Panc1 (cell line): ENCODE measurements at regions not wholly inside any gene's neighbourhood (a gene's known extent, or its start where the extent isn't known, plus 50 kb on each side); places are given as distances from the start of the nearest gene placed in this dataset.

ENCODE experiments used
- ATAC-seq: fragments of 200-7000 bp; cut with Tn5 transposase; 2 replicates; pipeline ENCODE4 v1.9.1; 2020; ENCODE audit warnings: mild to moderate bottlenecking, moderate library complexity
- BruUV-seq: library from RNA; stranded (reverse); fragments of 400-500 nt; replicated peaks from 2 replicates; lab custom pipeline; 2021; lab: Mats Ljungman, UMichigan
- CTCF ChIA-PET: fragments of 300-600 bp; sonication (Branson Sonifier 250); formaldehyde crosslinking; loops from one replicate; lab custom pipeline; 2022; ENCODE audit warnings: antibody characterized with exemption; lab: Charles Lee
- POLR2A ChIA-PET: fragments of 300-600 bp; sonication (Branson Sonifier 250); formaldehyde crosslinking; loops from one replicate; lab custom pipeline; 2022; ENCODE audit warnings: antibody characterized with exemption; lab: Charles Lee
- DNase-seq: peaks from one replicate; pipeline ENCODE4 v3.0.0-alpha.2; 2010; ENCODE audit warnings: low read depth, low spot score
- H3K27ac ChIP-seq: 2 replicates; pipeline ENCODE4 v1.5.1; 2011; ENCODE audit warnings: mild to moderate bottlenecking, low read length, inconsistent platforms
- H3K27me3 ChIP-seq: fragments of 200-500 bp; sonication (Bioruptor generic); 2 replicates; pipeline ENCODE4 v1.6.0; 2014; ENCODE audit warnings: low read length, inconsistent platforms; ENCODE audit not compliant: control insufficient read depth, insufficient read depth
- H3K36me3 ChIP-seq: fragments of 200-500 bp; sonication (Bioruptor generic); 2 replicates; pipeline ENCODE4 v1.5.1; 2014; ENCODE audit warnings: inconsistent platforms, mild to moderate bottlenecking, low read length, moderate library complexity; ENCODE audit not compliant: control insufficient read depth, insufficient read depth
- H3K4me1 ChIP-seq: 2 replicates; pipeline ENCODE4 v1.5.1; 2011; ENCODE audit warnings: inconsistent platforms, mild to moderate bottlenecking, low read length, moderate library complexity; ENCODE audit not compliant: control insufficient read depth, insufficient read depth
- H3K4me3 ChIP-seq, 2 experiments: 2 replicates each; pipeline ENCODE4 v1.5.1; 2011 to 2012; ENCODE audit warnings: low read depth in 2 of 2, low read length in 2 of 2, mild to moderate bottlenecking in 2 of 2, inconsistent platforms in 1 of 2, moderate library complexity in 1 of 2
- H3K9me3 ChIP-seq: fragments of 200-500 bp; sonication (Bioruptor generic); 2 replicates; pipeline ENCODE4 v1.5.1; 2014; ENCODE audit warnings: low read depth, mild to moderate bottlenecking, inconsistent platforms, low read length, moderate library complexity; ENCODE audit not compliant: control insufficient read depth, insufficient read depth
- POLR2AphosphoS5 ChIP-seq: IDR thresholded peaks from 2 replicates; pipeline ENCODE4 v1.6.1; 2012; ENCODE audit warnings: mild to moderate bottlenecking, low read depth, low read length, moderate library complexity
- SIN3A ChIP-seq: IDR thresholded peaks from 2 replicates; pipeline ENCODE4 v1.6.1; 2012; ENCODE audit warnings: low read depth, mild to moderate bottlenecking, low read length, moderate library complexity, borderline replicate concordance; ENCODE audit not compliant: insufficient read depth
- TCF7L2 ChIP-seq: IDR thresholded peaks from 2 replicates; pipeline ENCODE4 v1.6.1; 2011; ENCODE audit warnings: mild to moderate bottlenecking, low read depth, low read length, inconsistent platforms
- in situ Hi-C: cut with HindIII; loops from 2 replicates; pipeline ENCODE4 v1.10.0; 2016; ENCODE audit warnings: low sequenced_read_pairs, low pct_unique_long_range_greater_than_20kb
- intact Hi-C: fragments of 100-400 bp; cut with micrococcal nuclease; formaldehyde crosslinking; loops from one replicate; pipeline ENCODE4 v1.10.0; 2022; ENCODE audit not compliant: unreplicated experiment
- TF ChIP-seq, protein P1 (sequence below), 2 experiments: IDR thresholded peaks; 2 replicates each; pipeline ENCODE4 v1.6.1; 2011 to 2012; ENCODE audit warnings: low read depth in 2 of 2, control low read depth in 1 of 2, low read length in 1 of 2, mild to moderate bottlenecking in 1 of 2, moderate library complexity in 1 of 2; ENCODE audit not compliant: insufficient read depth in 1 of 2
- TF ChIP-seq, protein P2 (sequence below): fragments of 450-650 bp; IDR thresholded peaks from 2 replicates; pipeline ENCODE4 v1.5.1; 2017; ENCODE audit warnings: mild to moderate bottlenecking

DNA sequence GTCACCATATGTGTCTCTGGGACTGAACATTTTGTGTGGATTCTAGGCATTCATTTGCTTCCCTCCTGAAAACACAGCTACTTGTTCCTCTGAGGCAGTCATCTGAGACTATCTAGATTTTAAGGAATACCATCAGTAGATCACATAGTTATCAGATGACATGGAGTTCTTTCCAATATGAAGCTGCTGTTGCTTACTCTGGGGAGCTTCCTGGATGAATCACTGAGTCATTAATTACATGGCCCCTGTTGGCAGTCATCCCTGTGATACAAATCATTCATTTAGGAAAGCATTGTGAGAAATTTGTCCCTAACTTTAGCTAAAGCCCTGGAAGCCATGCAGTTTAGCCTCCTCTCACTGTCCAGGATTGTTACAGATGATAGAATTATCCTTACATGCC is 98.2 kb upstream of the ARSJ start:
- Histone ChIP-seq H3K4me1 (no peaks in the 10 kb centered on the region), H3K4me3 (no peak overlapping the region), H3K36me3 (no peaks in the 10 kb centered on the region), H3K27ac (no peak overlapping the region), H3K9me3 (no peaks in the 10 kb centered on the region), H3K27me3 (no peaks in the 10 kb centered on the region)
- no TSS peak for BruUV-seq
- ATAC-seq = 0 out of 2 replicates have a peak, but pooled peaks have one; percentile 51
- peak; percentile 2 for DNase-seq
- TF ChIP-seq POLR2AphosphoS5 (no peak), SIN3A (no peak)
- in situ Hi-C loops (no loop called here), intact Hi-C loops (no loop called here)
- ChIA-PET CTCF (no interaction called here), POLR2A (no interaction called here)

DNA sequence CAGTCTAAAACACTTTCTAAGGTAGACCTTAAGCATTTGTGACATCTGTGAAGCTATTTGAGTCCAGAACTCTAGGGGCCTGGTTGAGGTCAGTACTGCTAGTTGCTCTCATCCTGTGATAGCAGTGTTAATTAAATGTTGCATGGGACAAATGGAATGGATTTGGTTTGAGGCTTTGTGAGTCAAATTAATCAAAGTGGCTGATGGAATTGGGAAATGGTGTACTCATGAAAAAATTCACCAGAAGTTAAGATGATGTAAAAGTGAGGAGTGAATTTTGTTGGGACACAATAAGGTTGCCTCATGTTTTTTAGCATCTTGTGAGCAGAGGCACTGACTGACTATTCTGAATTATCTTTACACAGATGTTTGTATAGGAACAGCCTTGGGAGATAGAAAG is 99.2 kb upstream of the ARSJ start:
- Histone ChIP-seq H3K27me3 (no peaks in the 10 kb centered on the region), H3K9me3 (no peaks in the 10 kb centered on the region), H3K36me3 (no peaks in the 10 kb centered on the region), H3K4me3 (no peak overlapping the region), H3K27ac (no peak overlapping the region), H3K4me1 (no peaks in the 10 kb centered on the region)
- ChIA-PET CTCF (no interaction called here), POLR2A (no interaction called here)
- in situ Hi-C loops (no loop called here), intact Hi-C loops (no loop called here)
- no TSS peak for BruUV-seq
- DNase-seq (no peak), ATAC-seq (no peak)
- TF ChIP-seq, protein P1, sequence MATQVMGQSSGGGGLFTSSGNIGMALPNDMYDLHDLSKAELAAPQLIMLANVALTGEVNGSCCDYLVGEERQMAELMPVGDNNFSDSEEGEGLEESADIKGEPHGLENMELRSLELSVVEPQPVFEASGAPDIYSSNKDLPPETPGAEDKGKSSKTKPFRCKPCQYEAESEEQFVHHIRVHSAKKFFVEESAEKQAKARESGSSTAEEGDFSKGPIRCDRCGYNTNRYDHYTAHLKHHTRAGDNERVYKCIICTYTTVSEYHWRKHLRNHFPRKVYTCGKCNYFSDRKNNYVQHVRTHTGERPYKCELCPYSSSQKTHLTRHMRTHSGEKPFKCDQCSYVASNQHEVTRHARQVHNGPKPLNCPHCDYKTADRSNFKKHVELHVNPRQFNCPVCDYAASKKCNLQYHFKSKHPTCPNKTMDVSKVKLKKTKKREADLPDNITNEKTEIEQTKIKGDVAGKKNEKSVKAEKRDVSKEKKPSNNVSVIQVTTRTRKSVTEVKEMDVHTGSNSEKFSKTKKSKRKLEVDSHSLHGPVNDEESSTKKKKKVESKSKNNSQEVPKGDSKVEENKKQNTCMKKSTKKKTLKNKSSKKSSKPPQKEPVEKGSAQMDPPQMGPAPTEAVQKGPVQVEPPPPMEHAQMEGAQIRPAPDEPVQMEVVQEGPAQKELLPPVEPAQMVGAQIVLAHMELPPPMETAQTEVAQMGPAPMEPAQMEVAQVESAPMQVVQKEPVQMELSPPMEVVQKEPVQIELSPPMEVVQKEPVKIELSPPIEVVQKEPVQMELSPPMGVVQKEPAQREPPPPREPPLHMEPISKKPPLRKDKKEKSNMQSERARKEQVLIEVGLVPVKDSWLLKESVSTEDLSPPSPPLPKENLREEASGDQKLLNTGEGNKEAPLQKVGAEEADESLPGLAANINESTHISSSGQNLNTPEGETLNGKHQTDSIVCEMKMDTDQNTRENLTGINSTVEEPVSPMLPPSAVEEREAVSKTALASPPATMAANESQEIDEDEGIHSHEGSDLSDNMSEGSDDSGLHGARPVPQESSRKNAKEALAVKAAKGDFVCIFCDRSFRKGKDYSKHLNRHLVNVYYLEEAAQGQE (IDR thresholded peaks at IDR 0.05; ENCODE audit: insufficient read depth in 1 of 2, low read depth in 2 of 2, low read length in 1 of 2) = no peak
- TF ChIP-seq TCF7L2 = no peak
- no peak for TF ChIP-seq POLR2AphosphoS5
- TF ChIP-seq, protein P2, sequence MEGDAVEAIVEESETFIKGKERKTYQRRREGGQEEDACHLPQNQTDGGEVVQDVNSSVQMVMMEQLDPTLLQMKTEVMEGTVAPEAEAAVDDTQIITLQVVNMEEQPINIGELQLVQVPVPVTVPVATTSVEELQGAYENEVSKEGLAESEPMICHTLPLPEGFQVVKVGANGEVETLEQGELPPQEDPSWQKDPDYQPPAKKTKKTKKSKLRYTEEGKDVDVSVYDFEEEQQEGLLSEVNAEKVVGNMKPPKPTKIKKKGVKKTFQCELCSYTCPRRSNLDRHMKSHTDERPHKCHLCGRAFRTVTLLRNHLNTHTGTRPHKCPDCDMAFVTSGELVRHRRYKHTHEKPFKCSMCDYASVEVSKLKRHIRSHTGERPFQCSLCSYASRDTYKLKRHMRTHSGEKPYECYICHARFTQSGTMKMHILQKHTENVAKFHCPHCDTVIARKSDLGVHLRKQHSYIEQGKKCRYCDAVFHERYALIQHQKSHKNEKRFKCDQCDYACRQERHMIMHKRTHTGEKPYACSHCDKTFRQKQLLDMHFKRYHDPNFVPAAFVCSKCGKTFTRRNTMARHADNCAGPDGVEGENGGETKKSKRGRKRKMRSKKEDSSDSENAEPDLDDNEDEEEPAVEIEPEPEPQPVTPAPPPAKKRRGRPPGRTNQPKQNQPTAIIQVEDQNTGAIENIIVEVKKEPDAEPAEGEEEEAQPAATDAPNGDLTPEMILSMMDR = no peak
- no peak for TF ChIP-seq SIN3A

DNA sequence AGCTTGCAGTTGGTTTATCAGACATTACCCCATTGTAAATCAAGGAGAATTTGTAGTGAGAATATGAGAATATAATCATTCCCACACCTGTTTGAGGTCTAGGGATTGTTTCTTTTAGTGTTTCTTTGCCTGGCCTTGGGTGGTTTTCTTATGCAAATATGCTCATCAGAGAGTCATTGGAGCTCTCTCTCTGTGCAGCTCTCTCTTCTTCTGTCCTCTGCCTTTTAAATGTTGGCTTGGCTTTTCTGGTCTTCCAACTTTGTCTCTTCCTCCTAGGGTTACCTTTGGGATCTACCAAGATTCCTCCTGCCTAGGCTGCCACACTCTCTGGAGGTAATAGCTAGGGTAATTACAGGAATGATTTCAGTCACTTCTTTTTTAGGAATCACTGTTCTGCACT is 102.3 kb upstream of the ARSJ start:
- TF ChIP-seq TCF7L2 = no peak
- TF ChIP-seq POLR2AphosphoS5 = no peak
- TF ChIP-seq, protein P2 = no peak
- TF ChIP-seq, protein P1 (IDR thresholded peaks at IDR 0.05; ENCODE audit: insufficient read depth in 1 of 2, low read depth in 2 of 2, low read length in 1 of 2) = no peak
- TF ChIP-seq SIN3A = no peak
- CTCF ChIA-PET = no interaction called here
- Histone ChIP-seq H3K9me3 (no peaks in the 10 kb centered on the region), H3K4me1 (no peaks in the 10 kb centered on the region), H3K27ac (no peak overlapping the region), H3K36me3 (no peaks in the 10 kb centered on the region), H3K4me3 (no peak overlapping the region), H3K27me3 (no peaks in the 10 kb centered on the region)
- intact Hi-C loops = no loop called here
- POLR2A ChIA-PET = interaction anchor here (0.7 kb wide), 1 partner anchor 127 kb away, joined by 3 read pairs; no protein-coding TSS in a partner anchor
- BruUV-seq = no TSS peak
- in situ Hi-C loops = no loop called here
- ATAC-seq (no peak), DNase-seq (no peak)
